Keratinocyte (primary cell): ENCODE measurements at regions not wholly inside any gene's neighbourhood (a gene's known extent, or its start where the extent isn't known, plus 50 kb on each side); places are given as distances from the start of the nearest gene placed in this dataset.

Source experiments
- DNase-seq: peaks from one replicate; pipeline ENCODE4 v3.0.0-alpha.2; 2011; ENCODE audit warnings: low read depth, missing footprints, low spot score
- FAIRE-seq: peaks from 2 replicates; lab custom pipeline; 2011; peaks lifted over from hg19 to GRCh38; lab: Jason Lieb, UNC
- H2AFZ ChIP-seq: 2 replicates; pipeline ENCODE4 v1.6.0; 2012; ENCODE audit warnings: low read length, control low read depth, inconsistent platforms; ENCODE audit not compliant: control insufficient read depth
- H3K27ac ChIP-seq: 2 replicates; pipeline ENCODE4 v1.5.1; 2011; ENCODE audit warnings: low read length; ENCODE audit not compliant: control insufficient read depth, insufficient read depth
- H3K27me3 ChIP-seq: 3 replicates; pipeline ENCODE4 v1.6.0; 2011; ENCODE audit warnings: low read length; ENCODE audit not compliant: control insufficient read depth, insufficient read depth; ENCODE audit errors: extremely low read depth
- H3K36me3 ChIP-seq, 2 experiments: 2 replicates in 1 of 2; 3 replicates in 1 of 2; pipeline ENCODE4 v1.5.1; 2011; ENCODE audit warnings: low read length in 2 of 2, mild to moderate bottlenecking in 1 of 2; ENCODE audit not compliant: control insufficient read depth in 2 of 2, insufficient read depth in 2 of 2; ENCODE audit errors: extremely low read depth in 1 of 2
- H3K4me1 ChIP-seq: 3 replicates; pipeline ENCODE4 v1.5.1; 2011; ENCODE audit warnings: low read length; ENCODE audit not compliant: control insufficient read depth, insufficient read depth; ENCODE audit errors: extremely low read depth
- H3K4me2 ChIP-seq: 3 replicates; pipeline ENCODE4 v1.6.0; 2011; ENCODE audit warnings: low read depth, low read length; ENCODE audit not compliant: control insufficient read depth, insufficient read depth; ENCODE audit errors: extremely low read depth
- H3K4me3 ChIP-seq, 3 experiments: fragments of 200-600 bp in 1 of 3; sonication (generic) in 1 of 3; 2 replicates in 2 of 3; 3 replicates in 1 of 3; pipeline ENCODE4 v1.5.1; 2011 to 2016; ENCODE audit warnings: low read length in 3 of 3, mild to moderate bottlenecking in 3 of 3, control low read depth in 2 of 3, inconsistent platforms in 1 of 3, low read depth in 1 of 3, mixed read lengths in 1 of 3, mixed run types in 1 of 3, moderate library complexity in 1 of 3; ENCODE audit not compliant: control insufficient read depth in 2 of 3, insufficient read depth in 2 of 3; ENCODE audit errors: extremely low read depth in 1 of 3
- H3K79me2 ChIP-seq: 2 replicates; pipeline ENCODE4 v1.6.0; 2012; ENCODE audit warnings: low read length; ENCODE audit not compliant: control insufficient read depth, insufficient read depth
- H3K9ac ChIP-seq: 3 replicates; pipeline ENCODE4 v1.6.0; 2011; ENCODE audit warnings: low read length; ENCODE audit not compliant: control insufficient read depth, insufficient read depth; ENCODE audit errors: extremely low read depth
- H3K9me1 ChIP-seq: 3 replicates; pipeline ENCODE4 v1.6.0; 2011; ENCODE audit warnings: low read length; ENCODE audit not compliant: control insufficient read depth, insufficient read depth; ENCODE audit errors: extremely low read depth
- H3K9me3 ChIP-seq: 2 replicates; pipeline ENCODE4 v1.5.1; 2012; ENCODE audit warnings: low read depth, low read length; ENCODE audit not compliant: control insufficient read depth
- H4K20me1 ChIP-seq: 3 replicates; pipeline ENCODE4 v1.6.0; 2011; ENCODE audit warnings: low read length; ENCODE audit not compliant: control insufficient read depth, insufficient read depth; ENCODE audit errors: extremely low read depth
- EZH2 ChIP-seq: IDR thresholded peaks from one replicate; pipeline ENCODE4 v1.6.1; 2012; ENCODE audit warnings: inconsistent platforms, mild to moderate bottlenecking, low read length, moderate library complexity
- dilution Hi-C: fragments of 300-500 bp; cut with MboI; formaldehyde crosslinking; loops from one replicate; pipeline ENCODE4 v1.7.0; 2020; ENCODE audit warnings: low sequenced_read_pairs; ENCODE audit not compliant: extremely low pct_ligation_motif_present
- TF ChIP-seq, protein P1 (sequence below), 3 experiments: IDR thresholded peaks in 1 of 3; conservative IDR thresholded peaks in 1 of 3; optimal IDR thresholded peaks in 1 of 3; 2 replicates in 2 of 3; 3 replicates in 1 of 3; pipeline versions ENCODE3 to v1.5.1; 2011; ENCODE audit warnings: low read length in 3 of 3, mild to moderate bottlenecking in 3 of 3, moderate library complexity in 2 of 3, control low read depth in 1 of 3, inconsistent platforms in 1 of 3; ENCODE audit not compliant: insufficient read depth in 2 of 3; ENCODE audit errors: extremely low read depth in 1 of 3

DNA sequence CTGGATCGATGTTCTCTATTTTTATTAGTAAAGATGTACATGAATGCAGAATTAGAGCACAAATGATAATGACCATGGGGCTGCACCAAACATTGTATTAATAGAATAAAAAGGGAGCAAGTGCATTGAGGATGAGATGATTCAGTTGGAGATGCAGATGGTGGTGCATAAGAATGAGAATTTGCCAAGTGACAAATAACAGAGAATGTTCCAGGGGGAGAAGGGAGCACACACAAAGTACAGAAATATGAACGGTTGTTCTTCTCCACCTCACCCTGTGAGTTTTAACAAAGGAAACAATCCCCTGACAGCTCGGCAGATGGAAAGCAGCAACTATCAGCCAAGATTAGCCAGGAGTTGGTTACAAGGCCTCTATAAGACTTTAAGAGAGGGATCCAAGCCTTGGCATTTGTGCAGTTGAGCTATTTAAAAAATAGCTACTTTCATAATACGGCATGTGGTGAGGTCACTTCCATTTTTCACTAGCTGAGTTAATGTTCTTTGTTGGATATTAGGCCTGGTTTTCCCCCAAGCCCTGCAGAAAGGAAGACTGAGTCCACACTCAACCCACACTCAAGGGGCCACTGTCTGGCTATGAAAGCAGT lies 462.5 kb downstream of the TNS3 start:
- no peaks in the 10 kb centered on the region for H3K9me1 ChIP-seq
- no peaks in the 10 kb centered on the region for H3K36me3 ChIP-seq
- H3K4me1 ChIP-seq: no peaks in the 10 kb centered on the region
- H3K27ac ChIP-seq: no peak overlapping the region
- TF ChIP-seq, protein P1, sequence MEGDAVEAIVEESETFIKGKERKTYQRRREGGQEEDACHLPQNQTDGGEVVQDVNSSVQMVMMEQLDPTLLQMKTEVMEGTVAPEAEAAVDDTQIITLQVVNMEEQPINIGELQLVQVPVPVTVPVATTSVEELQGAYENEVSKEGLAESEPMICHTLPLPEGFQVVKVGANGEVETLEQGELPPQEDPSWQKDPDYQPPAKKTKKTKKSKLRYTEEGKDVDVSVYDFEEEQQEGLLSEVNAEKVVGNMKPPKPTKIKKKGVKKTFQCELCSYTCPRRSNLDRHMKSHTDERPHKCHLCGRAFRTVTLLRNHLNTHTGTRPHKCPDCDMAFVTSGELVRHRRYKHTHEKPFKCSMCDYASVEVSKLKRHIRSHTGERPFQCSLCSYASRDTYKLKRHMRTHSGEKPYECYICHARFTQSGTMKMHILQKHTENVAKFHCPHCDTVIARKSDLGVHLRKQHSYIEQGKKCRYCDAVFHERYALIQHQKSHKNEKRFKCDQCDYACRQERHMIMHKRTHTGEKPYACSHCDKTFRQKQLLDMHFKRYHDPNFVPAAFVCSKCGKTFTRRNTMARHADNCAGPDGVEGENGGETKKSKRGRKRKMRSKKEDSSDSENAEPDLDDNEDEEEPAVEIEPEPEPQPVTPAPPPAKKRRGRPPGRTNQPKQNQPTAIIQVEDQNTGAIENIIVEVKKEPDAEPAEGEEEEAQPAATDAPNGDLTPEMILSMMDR (optimal IDR thresholded peaks at IDR 0.05 in 1 of 3, IDR thresholded peaks at IDR 0.05 in 1 of 3, conservative IDR thresholded peaks at IDR 0.05 in 1 of 3; ENCODE audit: extremely low read depth in 1 of 3, insufficient read depth in 2 of 3, low read length in 3 of 3): no peak
- TF ChIP-seq EZH2: no peak
- H3K9me3 ChIP-seq: no peaks in the 10 kb centered on the region
- H3K9ac ChIP-seq: no peak overlapping the region
- DNase-seq: no peak
- no peak overlapping the region for H3K4me2 ChIP-seq
- no peak overlapping the region for H2AFZ ChIP-seq
- no peak overlapping the region for H3K4me3 ChIP-seq
- no peaks in the 10 kb centered on the region for H3K27me3 ChIP-seq
- no peaks in the 10 kb centered on the region for H4K20me1 ChIP-seq
- dilution Hi-C loops: no loop called here
- no peak for FAIRE-seq
- no peaks in the 10 kb centered on the region for H3K79me2 ChIP-seq

DNA sequence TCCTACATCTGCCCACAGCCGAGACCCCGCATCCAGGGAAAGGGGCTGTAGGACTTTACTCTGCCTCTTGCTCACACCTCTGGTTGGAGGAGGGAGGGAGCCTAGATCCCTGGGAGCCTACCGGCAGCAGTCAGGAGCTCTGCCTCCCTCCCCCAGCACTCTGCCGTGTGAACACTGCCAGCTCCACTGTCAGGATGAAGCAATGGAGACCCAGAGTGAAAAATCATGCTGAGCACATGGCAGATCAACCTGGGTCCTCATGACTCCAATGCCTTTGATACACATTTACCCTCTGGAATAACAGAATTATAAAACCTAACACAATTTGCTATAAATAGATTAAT lies 477.7 kb downstream of the TNS3 start:
- no peaks in the 10 kb centered on the region for H3K4me1 ChIP-seq
- H4K20me1 ChIP-seq: no peaks in the 10 kb centered on the region
- no peak overlapping the region for H3K4me3 ChIP-seq
- TF ChIP-seq, protein P1 (optimal IDR thresholded peaks at IDR 0.05 in 1 of 3, IDR thresholded peaks at IDR 0.05 in 1 of 3, conservative IDR thresholded peaks at IDR 0.05 in 1 of 3; ENCODE audit: extremely low read depth in 1 of 3, insufficient read depth in 2 of 3, low read length in 3 of 3): no peak
- TF ChIP-seq EZH2: no peak
- no peak overlapping the region for H3K4me2 ChIP-seq
- dilution Hi-C loops: no loop called here
- no peak for FAIRE-seq
- H3K9me1 ChIP-seq: no peaks in the 10 kb centered on the region
- H2AFZ ChIP-seq: no peak overlapping the region
- H3K27ac ChIP-seq: no peak overlapping the region
- H3K36me3 ChIP-seq: no peaks in the 10 kb centered on the region
- H3K27me3 ChIP-seq: no peaks in the 10 kb centered on the region
- no peak overlapping the region for H3K9ac ChIP-seq
- DNase-seq: no peak
- H3K9me3 ChIP-seq: no peaks in the 10 kb centered on the region
- no peaks in the 10 kb centered on the region for H3K79me2 ChIP-seq
